T-cell (primary cell): ENCODE measurements at regions not wholly inside any gene's neighbourhood (a gene's known extent, or its start where the extent isn't known, plus 50 kb on each side); places are given as distances from the start of the nearest gene placed in this dataset.

Experiments
- ATAC-seq, 4 experiments: fragments of 200-7000 bp in 3 of 4; fragments of 150-1000 bp in 1 of 4; cut with Tn5 transposase; replicated peaks in 1 of 4; 1 replicate in 3 of 4; 2 replicates in 1 of 4; pipeline ENCODE4 v1.10.0; 2021; ENCODE audit warnings: moderate library complexity in 3 of 4, mild to moderate bottlenecking in 2 of 4, moderate number of reproducible peaks in 1 of 4
- CTCF ChIA-PET, 2 donors: fragments of 300-600 bp; sonication (Branson Sonifier 250); formaldehyde crosslinking; loops; one replicate each; lab custom pipeline; 2022; ENCODE audit warnings: antibody characterized with exemption in 2 of 2; lab: Charles Lee
- POLR2A ChIA-PET, 2 donors: fragments of 300-600 bp; sonication (Branson Sonifier 250); formaldehyde crosslinking; loops; one replicate each; lab custom pipeline; 2022; ENCODE audit warnings: antibody characterized with exemption in 2 of 2; lab: Charles Lee
- DNase-seq, 35 experiments: peaks; one replicate each; pipeline versions ENCODE4 v3.0.0 to v3.0.0-alpha.2; 2013 to 2023
- H3K27ac ChIP-seq: one replicate; pipeline ENCODE4 v1.5.1; 2013; ENCODE audit warnings: low read length
- H3K27me3 ChIP-seq, 2 experiments: replicated peaks in 1 of 2; 1 replicate in 1 of 2; 2 replicates in 1 of 2; pipeline versions ENCODE4 v1.6.1 to v1.7.0; 2013; ENCODE audit warnings: low read length in 1 of 2, mixed read lengths in 1 of 2; ENCODE audit not compliant: control insufficient read depth in 2 of 2, insufficient read depth in 2 of 2; ENCODE audit errors: extremely low read depth in 1 of 2
- H3K36me3 ChIP-seq, 2 donors: 1 replicate in 1 of 2; 2 replicates in 1 of 2; pipeline versions ENCODE4 v1.6.1 to v1.7.0; 2013; ENCODE audit warnings: low read length in 1 of 2; ENCODE audit not compliant: control insufficient read depth in 2 of 2, insufficient read depth in 1 of 2; ENCODE audit errors: extremely low read depth in 1 of 2
- H3K4me1 ChIP-seq, 2 experiments: 1 replicate in 1 of 2; 2 replicates in 1 of 2; pipeline versions ENCODE4 v1.6.1 to v1.7.0; 2013; ENCODE audit warnings: low read length in 2 of 2, mixed read lengths in 1 of 2; ENCODE audit not compliant: insufficient read depth in 2 of 2, control insufficient read depth in 1 of 2; ENCODE audit errors: extremely low read depth in 1 of 2
- H3K4me3 ChIP-seq, 2 donors: 1 replicate in 1 of 2; 2 replicates in 1 of 2; pipeline versions ENCODE4 v1.5.1 to v1.7.0; 2013; ENCODE audit warnings: mild to moderate bottlenecking in 2 of 2, low read length in 1 of 2, moderate library complexity in 1 of 2; ENCODE audit not compliant: control insufficient read depth in 1 of 2; ENCODE audit errors: extremely low read depth in 1 of 2
- H3K9me3 ChIP-seq: 2 replicates; pipeline ENCODE4 v1.7.0; 2013
- H3K27ac Mint-ChIP-seq, 2 donors: one replicate each; pipeline ENCODE4 v1.8.0; 2020 to 2021; ENCODE audit warnings: mild to moderate bottlenecking in 2 of 2, mixed read lengths in 2 of 2
- H3K27me3 Mint-ChIP-seq, 2 donors: one replicate each; pipeline ENCODE4 v1.8.0; 2021 to 2022; ENCODE audit warnings: mixed read lengths in 2 of 2
- H3K36me3 Mint-ChIP-seq: one replicate; pipeline ENCODE4 v1.8.0; 2021; ENCODE audit warnings: mixed read lengths
- H3K4me1 Mint-ChIP-seq, 3 donors: one replicate each; pipeline ENCODE4 v1.8.0; 2020 to 2022; ENCODE audit warnings: mixed read lengths in 3 of 3, mild to moderate bottlenecking in 1 of 3
- H3K4me3 Mint-ChIP-seq, 3 donors: one replicate each; pipeline ENCODE4 v1.8.0; 2020 to 2022; ENCODE audit warnings: mild to moderate bottlenecking in 3 of 3, mixed read lengths in 3 of 3, moderate library complexity in 3 of 3
- H3K9me3 Mint-ChIP-seq, 3 donors: one replicate each; pipeline ENCODE4 v1.8.0; 2020 to 2022; ENCODE audit warnings: mixed read lengths in 3 of 3
- WGBS: methylation state at CpG from one replicate; pipeline ENCODE4 v1.1.5; 2013; ENCODE audit warnings: missing lambda C conversion rate; ENCODE audit not compliant: insufficient coverage; 5-methylcytosine and 5-hydroxymethylcytosine counted together

DNA sequence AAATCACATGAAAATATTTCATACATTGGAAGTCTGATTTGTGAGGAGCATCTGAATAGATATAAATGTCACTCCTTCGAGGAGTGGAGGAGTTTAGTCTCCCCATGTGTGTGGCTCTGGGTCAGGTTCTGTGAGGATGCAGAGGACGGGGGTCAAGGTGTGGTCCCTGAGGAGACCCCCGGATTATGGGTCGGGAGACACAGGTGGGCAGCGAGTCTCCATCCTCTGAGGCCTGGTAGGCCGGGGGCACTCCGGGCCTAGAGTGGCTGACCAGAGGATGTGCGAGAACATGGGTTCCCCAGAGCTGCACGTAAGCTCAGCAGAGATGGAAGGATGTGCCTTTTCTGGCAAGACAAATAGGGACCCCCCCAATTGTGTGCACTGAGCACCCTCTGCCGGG lies 93.4 kb upstream of the TCERG1L start:
- DNase-seq: no peak
- no peak overlapping the region for H3K4me3 Mint-ChIP-seq
- H3K36me3 Mint-ChIP-seq: no peaks in the 10 kb centered on the region

DNA sequence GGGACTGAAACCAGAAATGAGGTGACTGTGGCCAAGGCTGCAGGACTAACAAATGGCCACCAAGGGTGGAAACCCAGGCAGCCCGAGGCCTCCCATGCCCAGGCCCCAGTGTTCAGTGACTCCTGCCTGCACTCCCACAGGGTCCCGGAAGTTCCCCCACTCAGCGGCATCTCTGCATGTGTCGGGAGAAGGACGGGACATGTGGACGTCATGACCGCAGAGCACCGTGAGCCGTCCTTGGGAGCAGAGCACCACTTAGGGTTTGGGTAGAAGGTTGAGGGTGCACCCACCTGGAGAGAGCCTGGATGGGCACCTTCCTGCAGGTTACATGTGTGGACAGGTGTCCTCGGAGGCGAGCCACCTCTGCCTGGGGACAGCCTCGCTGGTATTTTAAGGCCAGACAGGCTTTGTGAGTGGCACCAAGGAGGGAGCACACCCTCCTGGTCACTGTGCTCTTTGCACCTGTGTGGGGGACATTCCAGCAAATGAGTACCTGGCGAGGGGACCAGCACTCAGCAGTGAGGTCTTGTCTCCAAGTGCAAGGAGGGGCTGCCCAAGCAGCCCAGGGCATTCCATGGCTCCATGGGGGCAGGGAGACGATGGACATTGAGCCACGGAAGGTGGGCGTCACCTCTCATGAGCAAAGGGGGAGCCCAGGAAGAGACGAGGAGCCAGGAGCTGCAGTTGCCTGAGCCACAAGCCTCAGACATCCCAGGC lies 95.3 kb upstream of the TCERG1L start:
- H3K4me3 ChIP-seq: no peak overlapping the region
- ChIA-PET CTCF (no interaction called here), POLR2A (no interaction called here)
- Mint-ChIP-seq H3K9me3 (no peaks in the 10 kb centered on the region), H3K27me3 (no peaks in the 10 kb centered on the region), H3K4me1 (no peaks in the 10 kb centered on the region), H3K27ac (no peak overlapping the region), H3K4me3 (no peak overlapping the region), H3K36me3 (no peaks in the 10 kb centered on the region)
- no peaks in the 10 kb centered on the region for H3K4me1 ChIP-seq
- H3K36me3 ChIP-seq: no peaks in the 10 kb centered on the region
- H3K9me3 ChIP-seq: no peaks in the 10 kb centered on the region
- DNase-seq: no peak
- ATAC-seq: no peak
- no peak overlapping the region for H3K27ac ChIP-seq
- H3K27me3 ChIP-seq: peaks cover 0 to 4% of the 10 kb centered on the region in 2 experiments
- 74% methylated on average over 16 of the region's 17 CpGs for WGBS

More for the DNA sequence above, 93.4 kb upstream of the TCERG1L start:
- ChIA-PET POLR2A (no interaction called here), CTCF (no interaction called here)
- H3K4me1 ChIP-seq: no peaks in the 10 kb centered on the region
- WGBS: 81% methylated on average over 9 of the region's 10 CpGs
- H3K4me3 ChIP-seq: no peak overlapping the region
- Mint-ChIP-seq H3K27me3 (peaks cover 0 to 2% of the 10 kb centered on the region in 2 donors), H3K4me1 (no peaks in the 10 kb centered on the region), H3K27ac (no peak overlapping the region), H3K9me3 (no peaks in the 10 kb centered on the region)
- no peaks in the 10 kb centered on the region for H3K9me3 ChIP-seq
- no peaks in the 10 kb centered on the region for H3K36me3 ChIP-seq
- peaks cover 0 to 2% of the 10 kb centered on the region in 2 experiments for H3K27me3 ChIP-seq
- H3K27ac ChIP-seq: no peak overlapping the region
- ATAC-seq: no peak

- DNase-seq (no peak), ATAC-seq (no peak)
- CTCF ChIA-PET: interaction anchor here in 1 of 2 donors (0.5 kb wide), 1 partner anchor 24 kb away, joined by 13 read pairs; no protein-coding TSS in a partner anchor
- no peaks in the 10 kb centered on the region for H3K36me3 Mint-ChIP-seq
- no peaks in the 10 kb centered on the region for H3K27me3 ChIP-seq
- no CpG with 5 or more reads among the region's 5 CpGs for WGBS
- H3K27me3 Mint-ChIP-seq: no peaks in the 10 kb centered on the region
- POLR2A ChIA-PET: no interaction called here
- no peaks in the 10 kb centered on the region for H3K4me1 Mint-ChIP-seq
- no peak overlapping the region for H3K4me3 ChIP-seq
- no peaks in the 10 kb centered on the region for H3K9me3 ChIP-seq
- H3K4me3 Mint-ChIP-seq: no peak overlapping the region
- H3K4me1 ChIP-seq: no peaks in the 10 kb centered on the region
- H3K27ac ChIP-seq: no peak overlapping the region
- no peak overlapping the region for H3K27ac Mint-ChIP-seq
- peaks cover 3 to 6% (median 4%) of the 10 kb centered on the region in 3 donors for H3K9me3 Mint-ChIP-seq
- H3K36me3 ChIP-seq: no peaks in the 10 kb centered on the region
Measured at GRCh38 chr10:131418681-131419080, 107.2 kb upstream of the TCERG1L start.

GRCh38 chr10:131419797-131420196 lies 108.3 kb upstream of the TCERG1L start:
- H3K36me3 Mint-ChIP-seq: no peaks in the 10 kb centered on the region
- peaks cover 3 to 6% (median 4%) of the 10 kb centered on the region in 3 donors for H3K9me3 Mint-ChIP-seq
- ATAC-seq: no peak
- no peak overlapping the region for H3K4me3 Mint-ChIP-seq
- no peaks in the 10 kb centered on the region for H3K27me3 ChIP-seq
- DNase-seq: no peak
- no peaks in the 10 kb centered on the region for H3K36me3 ChIP-seq
- H3K27ac ChIP-seq: no peak overlapping the region
- ChIA-PET CTCF (no interaction called here), POLR2A (no interaction called here)
- H3K27me3 Mint-ChIP-seq: peaks cover 0 to 6% of the 10 kb centered on the region in 2 donors
- 96% methylated on average over 21 of the region's 22 CpGs for WGBS
- H3K27ac Mint-ChIP-seq: no peak overlapping the region
- no peaks in the 10 kb centered on the region for H3K4me1 ChIP-seq
- no peaks in the 10 kb centered on the region for H3K9me3 ChIP-seq
- no peak overlapping the region for H3K4me3 ChIP-seq
- no peaks in the 10 kb centered on the region for H3K4me1 Mint-ChIP-seq

DNA sequence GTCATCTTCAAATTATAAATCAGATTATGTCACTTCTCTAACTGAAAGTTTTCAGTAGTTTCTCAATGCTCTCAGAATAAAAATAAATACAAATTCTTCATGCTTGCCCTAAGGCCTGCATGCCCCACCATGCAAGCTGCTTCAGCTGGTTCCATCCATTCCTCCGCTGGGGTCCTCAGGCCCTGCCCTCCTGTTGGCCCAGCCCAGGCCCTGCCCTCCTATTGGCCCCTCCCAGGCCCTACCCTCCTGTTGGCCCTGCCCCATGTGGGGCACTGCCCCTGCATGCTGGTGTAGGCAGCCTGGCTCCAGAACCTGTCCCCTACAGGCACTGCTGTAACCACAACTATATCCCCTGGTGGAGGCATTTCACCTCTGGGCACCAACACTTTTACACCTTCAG lies 109.3 kb upstream of the TCERG1L start:
- Histone ChIP-seq H3K36me3 (no peaks in the 10 kb centered on the region), H3K27me3 (peaks cover 0 to 2% of the 10 kb centered on the region in 2 experiments), H3K4me1 (no peaks in the 10 kb centered on the region), H3K9me3 (no peaks in the 10 kb centered on the region), H3K27ac (no peak overlapping the region), H3K4me3 (no peak overlapping the region)
- no peaks in the 10 kb centered on the region for H3K36me3 Mint-ChIP-seq
- ChIA-PET CTCF (no interaction called here), POLR2A (no interaction called here)
- H3K27me3 Mint-ChIP-seq: peaks cover 3 to 9% of the 10 kb centered on the region in 2 donors
- ATAC-seq (no peak), DNase-seq (no peak)
- WGBS: 78% methylated on average over 1 of the region's 1 CpG
- H3K4me3 Mint-ChIP-seq: no peak overlapping the region
- H3K9me3 Mint-ChIP-seq: peaks cover 3 to 6% (median 4%) of the 10 kb centered on the region in 3 donors
- no peak overlapping the region for H3K27ac Mint-ChIP-seq
- H3K4me1 Mint-ChIP-seq: no peaks in the 10 kb centered on the region

GRCh38 chr10:131421381-131421780 lies 109.9 kb upstream of the TCERG1L start:
- peaks cover 4 to 10% of the 10 kb centered on the region in 2 donors for H3K27me3 Mint-ChIP-seq

More at GRCh38 chr10:131421381-131421780, 109.9 kb upstream of the TCERG1L start:
- ChIA-PET CTCF (no interaction called here), POLR2A (no interaction called here)
- ATAC-seq: no peak
- H3K36me3 Mint-ChIP-seq: no peaks in the 10 kb centered on the region
- H3K27ac ChIP-seq: no peak overlapping the region
- H3K4me3 Mint-ChIP-seq: no peak overlapping the region
- H3K27me3 ChIP-seq: peaks cover 0 to 6% of the 10 kb centered on the region in 2 experiments
- no peak overlapping the region for H3K4me3 ChIP-seq
- H3K27ac Mint-ChIP-seq: no peak overlapping the region
- H3K9me3 ChIP-seq: no peaks in the 10 kb centered on the region
- DNase-seq: no peak
- peaks cover 2 to 6% (median 2%) of the 10 kb centered on the region in 3 donors for H3K9me3 Mint-ChIP-seq
- no peaks in the 10 kb centered on the region for H3K4me1 Mint-ChIP-seq
- no peaks in the 10 kb centered on the region for H3K4me1 ChIP-seq
- no peaks in the 10 kb centered on the region for H3K36me3 ChIP-seq
- WGBS: 47% methylated on average over 3 of the region's 5 CpGs
